ENCODE measurements at regions not wholly inside any gene's neighbourhood (a gene's known extent, or its start where the extent isn't known, plus 50 kb on each side); places are given as distances from the start of the nearest gene placed in this dataset.

GRCh38 chr5:91595424-91595823 lies 212.3 kb upstream of the ARRDC3 start:
- no peaks in the 10 kb centered on the region for H3K9me2 ChIP-seq (ENCODE audit: insufficient read depth, low read length)
- no peak overlapping the region for H3K4me3 ChIP-seq (ENCODE audit: low read depth, low read length, poor library complexity, severe bottlenecking)
- ChIA-PET CTCF (ENCODE audit: unreplicated experiment) (no interaction called here), POLR2A (no interaction called here)
- TF ChIP-seq EZH2phosphoT487 (IDR thresholded peaks at IDR 0.05; ENCODE audit: borderline replicate concordance, low read depth, low read length) (no peak), CTCF (conservative IDR thresholded peaks at IDR 0.05; ENCODE audit: low read length) (no peak)
- no peak overlapping the region for H3K27ac ChIP-seq (ENCODE audit: low read depth, low read length, poor library complexity, severe bottlenecking)
- H3K79me2 ChIP-seq (ENCODE audit: insufficient read depth, low read depth, low read length) = no peaks in the 10 kb centered on the region
- H2AFZ ChIP-seq (ENCODE audit: low read length) = no peak overlapping the region
- H3K36me3 ChIP-seq (ENCODE audit: insufficient read depth, low read length) = no peaks in the 10 kb centered on the region
- DNase-seq (ENCODE audit: low spot score) = no peak
- H4K20me1 ChIP-seq (ENCODE audit: insufficient read depth, low read length) = no peaks in the 10 kb centered on the region
- H3K4me1 ChIP-seq (ENCODE audit: insufficient read depth, low read length, poor library complexity, severe bottlenecking) = no peaks in the 10 kb centered on the region
- H3K4me2 ChIP-seq (ENCODE audit: low read length) = no peak overlapping the region
- intact Hi-C loops (cut with micrococcal nuclease; ENCODE audit: unreplicated experiment) = no loop called here
- no TSS peak for BruUV-seq (replicated peaks)
- peaks cover 14% of the 10 kb centered on the region; the same call in 1 of the 2 replicates for H3K9me3 ChIP-seq (ENCODE audit: low read length)

GRCh38 chr5:91591076-91591475 lies 208.0 kb upstream of the ARRDC3 start:
- H3K4me1 ChIP-seq (ENCODE audit: insufficient read depth, low read length, poor library complexity, severe bottlenecking) = no peaks in the 10 kb centered on the region
- no peak for TF ChIP-seq CTCF (conservative IDR thresholded peaks at IDR 0.05; ENCODE audit: low read length)
- no peak for TF ChIP-seq EZH2phosphoT487 (IDR thresholded peaks at IDR 0.05; ENCODE audit: borderline replicate concordance, low read depth, low read length)
- intact Hi-C loops (cut with micrococcal nuclease; ENCODE audit: unreplicated experiment) = no loop called here
- no peaks in the 10 kb centered on the region for H3K9me2 ChIP-seq (ENCODE audit: insufficient read depth, low read length)
- H3K27ac ChIP-seq (ENCODE audit: low read depth, low read length, poor library complexity, severe bottlenecking) = no peak overlapping the region
- no peak overlapping the region for H3K4me3 ChIP-seq (ENCODE audit: low read depth, low read length, poor library complexity, severe bottlenecking)
- peaks cover 14% of the 10 kb centered on the region for H3K9me3 ChIP-seq (ENCODE audit: low read length)
- DNase-seq (ENCODE audit: low spot score) = peak; percentile 30
- no peaks in the 10 kb centered on the region for H3K36me3 ChIP-seq (ENCODE audit: insufficient read depth, low read length)
- no TSS peak for BruUV-seq (replicated peaks)
- POLR2A ChIA-PET = interaction anchor here (1.9 kb wide), 1 partner anchor 10 kb away, joined by 6 read pairs; no protein-coding TSS in a partner anchor
- H3K79me2 ChIP-seq (ENCODE audit: insufficient read depth, low read depth, low read length) = no peaks in the 10 kb centered on the region
- no peaks in the 10 kb centered on the region for H4K20me1 ChIP-seq (ENCODE audit: insufficient read depth, low read length)
- CTCF ChIA-PET (ENCODE audit: unreplicated experiment) = no interaction called here
- H2AFZ ChIP-seq (ENCODE audit: low read length) = no peak overlapping the region
- no peak overlapping the region for H3K4me2 ChIP-seq (ENCODE audit: low read length)

- BruUV-seq (replicated peaks) = no TSS peak
- Histone ChIP-seq H4K20me1 (ENCODE audit: insufficient read depth, low read length) (no peaks in the 10 kb centered on the region), H2AFZ (ENCODE audit: low read length) (no peak overlapping the region), H3K27ac (ENCODE audit: low read depth, low read length, poor library complexity, severe bottlenecking) (no peak overlapping the region), H3K4me2 (ENCODE audit: low read length) (no peak overlapping the region), H3K9me2 (ENCODE audit: insufficient read depth, low read length) (no peaks in the 10 kb centered on the region), H3K4me3 (ENCODE audit: low read depth, low read length, poor library complexity, severe bottlenecking) (no peak overlapping the region), H3K4me1 (ENCODE audit: insufficient read depth, low read length, poor library complexity, severe bottlenecking) (no peaks in the 10 kb centered on the region), H3K36me3 (ENCODE audit: insufficient read depth, low read length) (no peaks in the 10 kb centered on the region), H3K79me2 (ENCODE audit: insufficient read depth, low read depth, low read length) (no peaks in the 10 kb centered on the region), H3K9me3 (ENCODE audit: low read length) (no peaks in the 10 kb centered on the region; the same call in 1 of the 2 replicates)
- DNase-seq (ENCODE audit: low spot score) = no peak
- TF ChIP-seq EZH2phosphoT487 (IDR thresholded peaks at IDR 0.05; ENCODE audit: borderline replicate concordance, low read depth, low read length) = no peak
- CTCF ChIA-PET (ENCODE audit: unreplicated experiment) = no interaction called here
- intact Hi-C loops (cut with micrococcal nuclease; ENCODE audit: unreplicated experiment) = no loop called here
- POLR2A ChIA-PET = no interaction called here
Observed at GRCh38 chr5:91586232-91586631, 203.1 kb upstream of the ARRDC3 start.

Data from OCI-LY7 (cell line).